HG02884 (cell line): ENCODE measurements at regions not wholly inside any gene's neighbourhood (a gene's known extent, or its start where the extent isn't known, plus 50 kb on each side); places are given as distances from the start of the nearest gene placed in this dataset.

Source experiments
- ATAC-seq: cut with Tn5 transposase; IDR thresholded peaks from one replicate; pipeline ENCODE4 v1.9.1; 2021; ENCODE audit warnings: mild to moderate bottlenecking, moderate library complexity; ENCODE audit not compliant: unreplicated experiment

DNA sequence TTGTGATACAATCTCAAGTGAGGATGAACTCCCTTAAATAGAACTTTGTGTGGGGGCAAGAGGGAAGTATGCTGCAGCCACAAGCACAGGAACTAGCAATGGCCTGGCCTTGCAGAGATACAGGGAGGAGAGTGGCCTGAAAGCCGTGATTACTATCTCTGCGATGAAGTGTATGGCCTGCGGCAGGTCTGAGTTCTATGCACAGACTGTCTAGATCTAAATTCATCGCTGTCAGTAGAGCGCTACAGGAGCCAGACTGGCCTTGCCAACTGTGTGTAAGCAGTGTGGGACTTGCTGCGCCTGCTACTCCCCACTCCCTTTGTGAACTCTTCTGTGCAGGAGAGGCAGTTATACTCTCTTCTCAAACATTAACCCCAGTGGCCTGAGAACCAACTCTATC, 997.0 kb downstream of the GRIK2 start:
- no peak for ATAC-seq

DNA sequence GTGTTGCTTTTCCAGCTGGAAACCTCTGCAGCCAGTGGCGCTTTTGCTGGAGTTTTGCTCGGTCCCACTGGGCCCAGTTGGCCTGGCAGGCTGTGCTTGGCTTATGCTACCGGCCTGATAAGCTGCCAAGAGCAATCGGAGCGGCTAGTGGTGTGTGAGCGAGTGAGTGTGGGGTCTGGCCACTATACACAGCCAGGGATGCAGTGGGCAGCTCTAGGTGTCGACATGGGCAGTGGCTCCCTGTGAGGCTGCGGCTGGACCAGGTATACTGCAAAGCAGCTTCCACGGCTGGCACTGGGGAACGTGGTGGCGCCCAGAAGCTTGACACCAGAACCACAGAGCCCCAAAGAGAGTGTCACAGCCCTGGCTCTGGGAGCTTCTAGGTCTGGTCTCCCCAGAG, 996.5 kb downstream of the GRIK2 start:
- ATAC-seq = no peak

DNA sequence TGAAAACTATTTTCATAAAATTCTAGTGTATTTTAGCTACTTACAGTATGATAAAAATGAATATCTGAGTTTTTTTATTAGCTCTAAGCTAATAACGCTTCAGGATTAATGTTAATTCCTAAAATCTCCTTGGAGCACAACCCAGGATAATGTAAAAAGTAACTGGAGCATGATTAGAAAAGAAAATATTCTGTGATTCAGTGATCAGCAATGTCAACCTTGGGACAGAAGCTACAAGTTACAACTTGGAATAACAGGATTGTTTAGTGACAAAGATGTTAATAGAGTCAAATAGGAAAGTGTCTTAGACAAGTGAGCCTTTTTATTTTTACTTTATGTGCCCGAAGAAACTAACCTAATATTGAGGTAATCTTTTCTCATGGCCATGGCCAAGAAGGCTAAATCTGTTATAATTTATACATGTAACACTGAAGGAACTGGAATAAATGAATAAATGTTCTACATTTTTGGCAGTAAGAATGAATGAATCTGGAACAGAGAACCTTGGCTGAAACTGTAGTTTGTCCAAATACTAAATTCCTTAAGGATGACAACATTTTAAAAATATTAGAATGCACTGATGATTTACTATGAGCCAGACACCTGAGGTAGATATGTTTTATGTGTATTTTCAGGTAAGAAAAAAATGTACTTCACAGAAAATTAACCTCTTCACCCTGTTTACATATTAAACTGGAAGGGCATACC, 994.0 kb downstream of the GRIK2 start:
- ATAC-seq = no peak

DNA sequence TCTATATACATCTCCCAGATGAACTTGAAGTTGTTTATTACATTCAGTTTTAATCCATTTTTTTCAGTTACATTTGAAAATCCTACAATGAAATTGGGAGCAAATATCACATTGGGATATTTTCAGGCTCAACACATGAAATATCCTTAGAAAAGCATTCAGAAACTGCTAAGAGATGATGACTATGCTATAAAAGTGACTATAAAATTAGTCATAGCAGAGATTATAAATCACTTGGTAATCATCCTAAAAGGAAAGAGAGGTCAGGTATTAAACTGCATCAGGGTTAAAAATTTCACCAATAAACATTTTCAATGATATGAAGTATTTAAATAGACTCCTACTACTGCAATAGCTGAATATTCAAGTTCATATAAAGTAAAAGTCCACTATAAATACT, 987.7 kb downstream of the GRIK2 start:
- no peak for ATAC-seq

DNA sequence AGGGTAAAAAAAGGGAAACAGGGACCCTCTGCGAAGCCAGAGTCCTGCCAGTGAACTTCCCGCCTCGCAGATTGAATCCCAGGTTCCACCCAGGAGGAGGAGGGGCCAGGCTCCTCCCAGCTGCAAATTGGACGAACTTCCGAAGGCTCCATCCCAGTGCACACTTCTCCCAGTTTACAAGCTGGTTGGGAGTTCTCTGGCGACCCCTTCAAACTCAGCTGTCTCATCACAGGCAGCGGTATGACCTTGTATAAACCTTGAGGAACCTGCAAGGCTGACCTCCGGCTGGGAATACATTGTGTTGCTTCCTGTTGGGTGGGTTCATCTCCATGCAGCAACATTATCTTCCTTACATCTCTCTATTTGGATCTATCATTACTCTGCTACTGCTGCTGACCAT, 962.7 kb downstream of the GRIK2 start:
- ATAC-seq = no peak

DNA sequence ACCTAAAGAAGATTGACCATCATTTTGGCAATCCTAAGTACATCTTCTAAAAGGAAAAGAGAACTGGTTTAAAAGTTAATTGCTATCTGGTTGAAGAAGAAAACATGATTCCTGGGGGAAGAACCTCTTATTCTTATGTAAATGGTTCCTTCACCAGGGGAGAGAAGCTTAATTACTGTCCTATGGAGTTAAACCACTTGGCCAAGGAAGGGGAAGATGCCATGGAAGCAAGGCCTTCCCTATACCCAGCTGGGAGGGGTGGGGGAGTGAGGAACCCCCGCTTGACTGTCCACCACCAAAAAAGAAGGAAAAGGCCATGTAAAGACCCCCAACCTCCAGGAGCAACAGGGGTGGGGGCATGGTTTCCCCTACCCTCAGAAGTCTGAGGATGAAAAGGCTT, 962.1 kb downstream of the GRIK2 start:
- no peak for ATAC-seq

DNA sequence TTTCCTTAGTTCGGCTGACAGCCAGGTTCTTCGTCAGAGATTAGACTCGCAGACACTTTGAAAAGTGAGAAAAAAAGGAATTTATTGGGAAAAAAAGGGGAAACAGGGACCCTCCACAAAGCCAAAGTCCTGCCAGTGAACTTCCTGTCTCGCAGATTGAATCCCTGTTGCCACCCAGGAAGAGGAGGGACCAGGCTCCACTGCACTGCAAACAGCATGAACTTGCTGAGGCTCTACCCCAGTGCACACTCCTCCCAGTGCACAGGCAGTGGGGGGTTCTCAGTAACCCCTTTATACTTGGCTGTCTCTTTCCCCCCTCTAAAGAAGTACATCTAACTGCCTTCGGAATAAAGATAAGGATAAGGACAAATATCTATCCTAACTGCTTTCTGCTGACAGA, 959.0 kb downstream of the GRIK2 start:
- ATAC-seq = no peak

DNA sequence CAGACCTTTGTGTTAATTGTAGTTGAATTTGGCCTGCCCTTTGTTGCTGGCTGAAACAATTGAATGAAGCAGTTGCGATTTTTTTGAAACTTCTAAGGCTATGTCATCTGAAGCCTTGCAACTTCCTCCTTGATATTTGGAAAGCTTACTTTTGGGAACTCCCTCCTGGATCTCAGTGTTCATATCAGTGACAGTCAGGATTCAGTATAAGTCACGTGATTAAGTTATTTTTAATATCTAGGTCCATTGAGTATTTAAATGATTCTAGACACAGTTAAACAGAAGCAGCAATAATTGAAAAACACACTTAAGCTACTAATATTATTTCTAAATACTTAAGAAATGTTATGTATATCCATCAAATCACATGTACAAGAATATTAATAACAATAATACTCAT, 951.3 kb downstream of the GRIK2 start:
- ATAC-seq = no peak

DNA sequence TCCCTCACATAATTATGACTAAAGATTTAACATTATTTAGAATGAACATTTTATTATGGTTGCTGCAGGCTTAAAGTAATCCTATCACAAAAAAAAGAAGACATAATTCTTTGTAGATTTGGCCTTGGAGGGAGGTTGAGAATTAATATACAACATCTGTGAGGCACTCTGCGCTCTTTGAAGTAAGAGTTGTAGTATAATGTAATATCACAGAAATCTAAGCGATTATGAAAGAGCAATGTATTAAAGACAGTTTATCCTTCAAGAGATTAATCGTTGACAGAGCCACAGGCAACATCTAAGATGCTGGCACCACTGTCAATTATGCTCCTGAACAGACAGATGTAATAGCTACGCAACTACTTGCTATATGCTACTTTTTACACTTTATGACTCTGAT, 946.8 kb downstream of the GRIK2 start:
- no peak for ATAC-seq

DNA sequence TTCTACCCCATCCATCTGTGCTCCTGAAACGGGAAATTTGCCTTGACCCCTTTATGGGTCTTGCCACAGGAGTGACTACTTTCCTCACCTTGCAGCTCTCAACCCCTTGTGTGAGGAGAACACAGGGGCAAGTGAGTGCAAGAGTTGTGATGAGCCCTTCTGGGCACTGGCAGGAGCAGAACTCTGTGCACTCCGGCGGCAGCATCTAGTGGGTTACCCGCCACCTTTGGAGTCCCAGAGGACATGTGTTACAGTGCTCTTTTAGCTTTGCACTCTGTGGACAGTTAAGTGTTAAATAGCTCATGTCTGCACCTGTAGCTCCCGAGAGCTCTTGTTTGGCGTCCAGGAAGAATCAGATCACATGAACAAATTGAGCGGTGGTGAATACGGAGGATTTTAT, 940.2 kb downstream of the GRIK2 start:
- ATAC-seq = no peak

DNA sequence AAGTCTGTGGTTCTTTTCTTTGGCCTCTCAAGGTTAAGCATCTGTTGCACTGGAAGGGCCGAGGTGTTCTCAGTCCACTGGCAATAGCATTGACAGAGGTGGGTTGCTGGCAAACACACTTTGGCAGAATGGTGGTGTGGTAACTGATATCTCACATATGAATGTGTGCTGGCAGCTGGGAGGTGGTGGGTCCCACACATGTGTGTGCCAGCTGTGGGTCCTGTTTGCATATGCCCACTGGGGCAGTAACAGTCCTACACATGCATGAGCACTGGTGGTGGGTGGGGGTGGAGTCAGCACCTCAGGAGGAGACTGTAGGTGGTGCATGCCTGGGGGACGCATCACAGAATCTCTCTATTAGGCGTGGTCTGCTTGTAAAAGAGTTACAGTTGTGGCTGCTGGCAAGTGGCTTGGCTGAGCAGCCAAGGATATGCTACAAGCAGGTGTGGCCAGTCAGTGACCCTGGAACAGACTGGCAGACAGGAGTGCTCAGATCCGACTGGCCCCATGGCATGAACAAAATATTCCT, 934.3 kb downstream of the GRIK2 start:
- no peak for ATAC-seq

DNA sequence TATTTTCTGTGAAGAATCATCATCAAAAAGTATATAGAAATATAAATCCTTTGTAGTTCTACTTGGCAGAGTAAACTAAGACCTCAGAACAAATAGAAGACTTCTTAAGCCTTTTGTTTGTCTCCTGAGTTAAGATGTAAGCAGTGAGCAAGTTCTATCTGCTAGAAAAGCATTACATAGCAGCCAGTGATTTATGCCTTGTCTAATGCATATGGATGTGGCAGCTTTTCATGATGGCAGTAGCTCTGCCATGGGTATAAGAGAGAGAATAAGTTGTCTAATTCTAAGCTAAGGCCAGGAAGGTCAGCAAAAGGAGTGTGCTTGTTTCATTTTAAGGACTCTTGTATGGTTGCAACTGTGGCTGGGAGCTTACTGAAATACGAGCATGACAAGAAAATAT, 920.2 kb downstream of the GRIK2 start:
- ATAC-seq = no peak

DNA sequence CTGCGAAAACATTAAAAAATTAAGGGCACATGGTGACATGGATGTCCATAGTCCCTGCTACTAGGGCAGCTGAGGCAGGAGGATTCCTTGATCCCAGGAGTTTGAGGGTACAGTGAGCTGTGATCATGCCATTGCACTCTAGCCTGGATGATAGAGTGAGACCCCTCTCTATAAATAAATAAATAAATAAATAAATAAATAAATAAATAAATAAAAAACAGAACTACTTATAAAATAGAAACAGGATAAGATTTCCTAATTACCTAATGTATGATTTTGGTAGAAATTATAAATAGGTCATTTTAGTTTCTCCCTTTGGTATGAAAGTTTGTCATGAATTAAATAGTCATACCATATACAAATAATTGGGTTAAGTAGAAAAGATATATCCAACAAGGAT, 916.2 kb downstream of the GRIK2 start:
- ATAC-seq = no peak

DNA sequence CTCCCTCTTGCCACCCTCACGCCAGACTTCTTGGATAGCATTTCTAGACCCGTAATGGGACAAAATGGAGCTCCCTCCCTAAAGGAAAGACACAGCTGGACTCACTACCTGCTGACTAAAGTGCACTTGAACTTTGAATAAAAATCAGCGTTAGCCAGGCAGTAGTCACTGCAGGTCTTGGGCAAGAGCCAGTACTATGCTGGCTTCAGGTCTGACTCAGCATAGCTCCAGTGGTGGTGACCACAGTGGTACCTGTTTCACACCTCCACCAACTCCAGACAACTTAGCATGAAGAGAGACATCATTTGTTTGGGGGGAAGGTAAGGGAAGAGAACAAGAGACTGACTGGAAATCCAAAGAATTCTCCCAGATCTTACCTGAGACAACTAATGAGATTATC, 906.8 kb downstream of the GRIK2 start:
- no peak for ATAC-seq

DNA sequence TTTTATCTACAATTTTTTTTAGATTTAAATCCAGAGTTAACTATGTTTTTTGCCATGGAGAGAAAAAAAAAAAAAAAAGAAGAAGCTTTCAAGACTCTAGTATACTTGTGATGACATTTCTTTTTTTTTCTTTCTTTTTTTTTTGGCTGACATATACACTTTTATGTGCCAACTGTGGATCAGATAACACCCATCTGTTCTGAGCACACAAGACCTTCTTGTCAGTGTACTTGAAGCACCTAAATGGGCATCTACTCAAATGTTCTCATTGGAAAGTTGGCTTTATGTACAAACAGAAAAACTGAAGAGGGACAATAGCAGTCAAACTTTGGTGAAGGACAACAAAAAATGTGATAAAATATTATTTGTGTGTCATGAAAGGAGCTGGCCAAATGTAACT, 904.5 kb downstream of the GRIK2 start:
- no peak for ATAC-seq
